22Rv1 (cell line): ENCODE measurements at regions not wholly inside any gene's neighbourhood (a gene's known extent, or its start where the extent isn't known, plus 50 kb on each side); places are given as distances from the start of the nearest gene placed in this dataset.

Experiments
- H3K27ac ChIP-seq: fragments of 450-650 bp; 2 replicates; pipeline ENCODE4 v1.5.1; 2017
- CTCF ChIP-seq: fragments of 450-650 bp; IDR thresholded peaks from 2 replicates; pipeline ENCODE4 v1.5.1; 2017; ENCODE audit warnings: mild to moderate bottlenecking
- ZFX ChIP-seq: fragments of 450-650 bp; IDR thresholded peaks from 2 replicates; pipeline ENCODE4 v1.6.1; 2017; ENCODE audit warnings: antibody characterized with exemption, borderline replicate concordance

- TF ChIP-seq ZFX (no peak), CTCF (no peak)
- H3K27ac ChIP-seq = no peak overlapping the region
These were observed 455.8 kb upstream of the PTGER4 start for GRCh38 chr5:40223884-40224402.

DNA sequence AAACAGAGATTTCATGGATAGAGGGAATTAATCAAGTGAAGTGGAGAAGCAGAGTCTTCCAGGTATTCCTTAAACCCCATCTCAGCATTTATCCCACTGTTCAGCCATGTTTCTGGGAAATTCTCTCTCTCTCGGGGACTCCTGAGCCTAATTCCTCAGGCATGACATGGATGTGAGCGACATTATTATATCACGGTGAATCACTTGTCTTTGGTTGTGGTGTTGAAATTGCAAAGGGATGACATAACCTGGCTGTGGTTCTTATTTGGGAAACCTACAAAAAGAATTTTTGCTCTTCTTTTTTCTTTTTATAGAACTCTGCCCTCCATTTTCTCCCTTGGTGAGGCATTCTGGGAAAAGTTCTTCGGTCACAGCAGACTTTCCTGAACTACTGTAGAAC lies 457.9 kb upstream of the PTGER4 start:
- no peak overlapping the region for H3K27ac ChIP-seq
- no peak for TF ChIP-seq CTCF
- TF ChIP-seq ZFX = no peak

DNA sequence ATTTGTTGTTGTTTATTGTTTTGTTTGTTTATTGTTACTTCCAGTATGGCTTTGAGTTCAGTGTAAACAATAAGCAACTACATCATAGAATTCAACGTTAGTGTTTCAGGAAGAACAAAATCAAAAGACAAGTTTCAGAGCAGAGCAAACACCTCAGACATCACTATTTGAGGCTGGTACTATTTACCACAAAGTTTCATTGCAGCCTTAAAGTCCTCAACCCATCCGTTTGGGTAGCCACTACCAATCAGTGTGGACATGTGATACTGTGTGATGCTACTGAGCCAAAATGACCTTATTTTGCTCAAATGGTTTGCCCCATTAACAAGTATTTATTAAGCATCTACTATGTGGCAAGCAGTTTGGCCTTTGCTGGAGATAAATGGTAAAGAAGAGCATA lies 458.5 kb upstream of the PTGER4 start:
- no peak for TF ChIP-seq CTCF
- no peak for TF ChIP-seq ZFX
- H3K27ac ChIP-seq = no peak overlapping the region

- TF ChIP-seq ZFX (no peak), CTCF (no peak)
These were observed 459.5 kb upstream of the PTGER4 start for GRCh38 chr5:40220260-40220659.

DNA sequence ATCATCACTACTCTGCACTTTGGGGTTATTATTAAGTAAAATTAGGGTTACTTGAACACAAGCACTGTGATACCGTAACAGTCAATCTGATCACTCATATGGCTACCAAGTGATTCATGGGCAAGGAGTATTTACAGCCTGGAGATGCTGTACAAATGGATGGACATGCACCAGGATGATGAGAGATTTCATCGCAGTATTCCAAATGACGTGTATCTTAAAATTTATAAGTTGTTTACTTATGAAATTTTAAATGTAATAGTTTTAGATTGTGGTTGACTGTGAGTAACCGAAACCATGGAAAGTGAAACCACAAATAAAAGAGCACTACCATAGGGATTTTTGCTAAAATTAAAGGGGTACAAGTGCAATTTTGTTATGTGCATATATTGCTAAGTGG lies 462.2 kb upstream of the PTGER4 start:
- no peak overlapping the region for H3K27ac ChIP-seq
- TF ChIP-seq CTCF (no peak), ZFX (no peak)

More at GRCh38 chr5:40220260-40220659, 459.5 kb upstream of the PTGER4 start:
- no peak overlapping the region for H3K27ac ChIP-seq

GRCh38 chr5:40210694-40211093 lies 469.0 kb upstream of the PTGER4 start:
- no peak for TF ChIP-seq ZFX
- TF ChIP-seq CTCF = no peak
- H3K27ac ChIP-seq = no peak overlapping the region

- H3K27ac ChIP-seq = no peak overlapping the region
- no peak for TF ChIP-seq CTCF
- no peak for TF ChIP-seq ZFX
These were observed 473.7 kb upstream of the PTGER4 start for GRCh38 chr5:40206030-40206429.
